Right lobe of liver (tissue), 6 donors: ENCODE measurements at regions not wholly inside any gene's neighbourhood (a gene's known extent, or its start where the extent isn't known, plus 50 kb on each side); places are given as distances from the start of the nearest gene placed in this dataset.

Experiments
- ATAC-seq, 4 donors: fragments of 200-7000 bp; cut with Tn5 transposase; one replicate each; pipeline ENCODE4 v1.9.1; 2020; ENCODE audit warnings: mild to moderate bottlenecking in 4 of 4, moderate library complexity in 4 of 4
- DNase-seq, 3 donors: peaks; one replicate each; pipeline ENCODE4 v3.0.0-alpha.2; 2020
- H3K27ac ChIP-seq, 3 donors: fragments of 200-600 bp; one replicate each; pipeline ENCODE4 v1.8.0; 2022
- H3K27me3 ChIP-seq, 2 donors: fragments of 200-600 bp; one replicate each; pipeline ENCODE4 v1.8.0; 2022
- H3K36me3 ChIP-seq, 4 donors: fragments of 200-600 bp; sonication (generic) in 1 of 4; one replicate each; pipeline versions ENCODE4 v1.5.1 to v1.8.0; 2017 to 2022; ENCODE audit warnings: control low read depth in 1 of 4
- H3K4me1 ChIP-seq, 4 donors: fragments of 200-600 bp; sonication (generic) in 1 of 4; one replicate each; pipeline versions ENCODE4 v1.5.1 to v1.8.0; 2017 to 2022; ENCODE audit warnings: control low read depth in 1 of 4
- H3K4me3 ChIP-seq, 3 donors: fragments of 200-600 bp; one replicate each; pipeline ENCODE4 v1.8.0; 2022
- H3K9me3 ChIP-seq, 4 donors: fragments of 200-600 bp; sonication (generic) in 1 of 4; one replicate each; pipeline versions ENCODE4 v1.5.1 to v1.8.0; 2017 to 2022; ENCODE audit warnings: control low read depth in 1 of 4
- POLR2A ChIP-seq: fragments of 450-650 bp; IDR thresholded peaks from one replicate; pipeline ENCODE4 v1.6.1; 2017; ENCODE audit warnings: antibody characterized with exemption, mild to moderate bottlenecking
- WGBS: methylation state at CpG from one replicate; pipeline ENCODE4 v1.1.6; 2018; ENCODE audit warnings: low coverage, low lambda C conversion rate; ENCODE audit not compliant: insufficient coverage; ENCODE audit errors: missing lambda C conversion rate; 5-methylcytosine and 5-hydroxymethylcytosine counted together
- intact Hi-C, 2 donors: fragments of 100-400 bp; cut with DNase I; formaldehyde crosslinking; loops; one replicate each; pipeline versions ENCODE4 v1.11.2 to v1.14.1; 2022
- TF ChIP-seq, protein P1 (sequence below), 4 donors: fragments of 200-600 bp in 3 of 4; fragments of 450-650 bp in 1 of 4; IDR thresholded peaks; one replicate each; pipeline versions ENCODE4 v1.5.1 to v1.8.0; 2016 to 2022; ENCODE audit warnings: antibody characterized with exemption in 4 of 4, mild to moderate bottlenecking in 2 of 4
- donor health status: DM: no; HTN: yes; CAD: no.
- donor health status: DM: no; HTN: no; CAD: no.
- donor health status: DM: no; HTN: no; CAD: no.
- donor health status: DM: no; HTN: yes; CAD: no.
- donor health status: DM: no; HTN: yes; CAD: no.

DNA sequence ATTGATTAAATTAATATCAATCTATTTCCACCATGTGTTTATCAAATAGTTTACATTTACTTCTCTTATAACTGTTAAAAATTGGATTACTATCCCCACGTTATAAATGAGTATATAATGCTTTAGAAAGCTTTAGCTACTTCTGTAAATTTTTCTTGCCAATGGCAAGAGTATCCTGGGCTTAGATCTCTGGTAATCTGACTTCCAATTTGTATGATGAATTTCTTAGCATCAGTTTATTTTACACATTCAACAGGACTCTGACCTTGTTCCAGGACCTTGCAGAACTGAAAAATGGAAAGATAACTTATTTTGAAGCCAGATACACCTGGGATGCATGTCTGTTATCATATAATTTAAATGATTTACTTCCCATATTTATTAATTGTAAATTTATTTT is 2759.4 kb downstream of the PCDH9 start:
- no peak overlapping the region for H3K4me3 ChIP-seq
- H3K27me3 ChIP-seq = no peaks in the 10 kb centered on the region
- TF ChIP-seq, protein P1, sequence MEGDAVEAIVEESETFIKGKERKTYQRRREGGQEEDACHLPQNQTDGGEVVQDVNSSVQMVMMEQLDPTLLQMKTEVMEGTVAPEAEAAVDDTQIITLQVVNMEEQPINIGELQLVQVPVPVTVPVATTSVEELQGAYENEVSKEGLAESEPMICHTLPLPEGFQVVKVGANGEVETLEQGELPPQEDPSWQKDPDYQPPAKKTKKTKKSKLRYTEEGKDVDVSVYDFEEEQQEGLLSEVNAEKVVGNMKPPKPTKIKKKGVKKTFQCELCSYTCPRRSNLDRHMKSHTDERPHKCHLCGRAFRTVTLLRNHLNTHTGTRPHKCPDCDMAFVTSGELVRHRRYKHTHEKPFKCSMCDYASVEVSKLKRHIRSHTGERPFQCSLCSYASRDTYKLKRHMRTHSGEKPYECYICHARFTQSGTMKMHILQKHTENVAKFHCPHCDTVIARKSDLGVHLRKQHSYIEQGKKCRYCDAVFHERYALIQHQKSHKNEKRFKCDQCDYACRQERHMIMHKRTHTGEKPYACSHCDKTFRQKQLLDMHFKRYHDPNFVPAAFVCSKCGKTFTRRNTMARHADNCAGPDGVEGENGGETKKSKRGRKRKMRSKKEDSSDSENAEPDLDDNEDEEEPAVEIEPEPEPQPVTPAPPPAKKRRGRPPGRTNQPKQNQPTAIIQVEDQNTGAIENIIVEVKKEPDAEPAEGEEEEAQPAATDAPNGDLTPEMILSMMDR (IDR thresholded peaks at IDR 0.05) = no peak
- TF ChIP-seq POLR2A = no peak
- H3K36me3 ChIP-seq = no peaks in the 10 kb centered on the region
- H3K4me1 ChIP-seq = no peaks in the 10 kb centered on the region
- no peak for ATAC-seq
- no peak for DNase-seq
- no peak overlapping the region for H3K27ac ChIP-seq
- WGBS = 19% methylated on average over 1 of the region's 1 CpG
- H3K9me3 ChIP-seq = no peaks in the 10 kb centered on the region
- intact Hi-C loops = no loop called here

DNA sequence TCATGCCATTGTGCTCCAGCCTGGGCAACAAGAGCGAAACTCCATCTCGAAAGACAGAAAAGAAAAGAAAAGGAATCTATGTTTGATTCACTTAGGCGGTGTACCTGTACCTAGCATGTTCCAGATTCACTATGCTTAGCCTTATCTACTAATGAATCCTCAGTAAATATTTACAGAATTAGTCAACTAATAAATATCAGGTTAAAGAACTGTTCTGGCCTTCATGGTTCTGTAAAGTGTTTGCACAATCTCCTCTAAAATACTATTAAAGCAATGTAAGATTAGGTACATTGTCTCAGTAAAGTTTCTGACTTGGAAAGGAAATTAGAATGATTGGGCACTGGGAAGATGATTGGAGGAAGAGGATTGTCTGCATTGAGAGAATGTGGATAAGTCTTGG is 2770.4 kb downstream of the PCDH9 start:
- H3K4me1 ChIP-seq = no peaks in the 10 kb centered on the region
- intact Hi-C loops = no loop called here
- no peak overlapping the region for H3K27ac ChIP-seq
- no peaks in the 10 kb centered on the region for H3K27me3 ChIP-seq
- no peaks in the 10 kb centered on the region for H3K9me3 ChIP-seq
- DNase-seq (no peak), ATAC-seq (no peak)
- no peak for TF ChIP-seq POLR2A
- TF ChIP-seq, protein P1 (IDR thresholded peaks at IDR 0.05) = no peak
- H3K36me3 ChIP-seq = no peaks in the 10 kb centered on the region
- WGBS = 59% methylated on average over 3 of the region's 3 CpGs
- H3K4me3 ChIP-seq = no peak overlapping the region

DNA sequence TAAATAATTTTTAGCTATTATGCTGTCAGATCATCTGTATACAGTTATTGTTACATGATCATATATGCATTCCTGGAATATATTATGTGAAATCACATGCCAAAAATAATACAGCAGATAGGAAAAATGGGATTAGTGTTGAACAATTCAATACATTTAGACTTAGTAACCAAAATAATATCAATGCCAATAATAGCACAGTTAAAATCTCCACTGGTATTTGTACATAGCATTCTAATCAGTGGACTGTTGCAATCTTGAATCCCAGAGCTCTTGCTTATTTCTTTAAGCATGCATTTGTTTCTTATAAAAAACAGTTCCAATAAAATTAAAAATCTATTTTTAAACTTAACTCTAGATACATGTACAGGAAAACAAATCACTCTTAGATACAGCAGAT is 2772.2 kb downstream of the PCDH9 start:
- H3K4me3 ChIP-seq = no peak overlapping the region
- ATAC-seq (no peak), DNase-seq (no peak)
- H3K27me3 ChIP-seq = no peaks in the 10 kb centered on the region
- no peaks in the 10 kb centered on the region for H3K36me3 ChIP-seq
- no peaks in the 10 kb centered on the region for H3K4me1 ChIP-seq
- H3K27ac ChIP-seq = no peak overlapping the region
- TF ChIP-seq, protein P1 (IDR thresholded peaks at IDR 0.05) = no peak
- TF ChIP-seq POLR2A = no peak
- H3K9me3 ChIP-seq = no peaks in the 10 kb centered on the region
- intact Hi-C loops = no loop called here

DNA sequence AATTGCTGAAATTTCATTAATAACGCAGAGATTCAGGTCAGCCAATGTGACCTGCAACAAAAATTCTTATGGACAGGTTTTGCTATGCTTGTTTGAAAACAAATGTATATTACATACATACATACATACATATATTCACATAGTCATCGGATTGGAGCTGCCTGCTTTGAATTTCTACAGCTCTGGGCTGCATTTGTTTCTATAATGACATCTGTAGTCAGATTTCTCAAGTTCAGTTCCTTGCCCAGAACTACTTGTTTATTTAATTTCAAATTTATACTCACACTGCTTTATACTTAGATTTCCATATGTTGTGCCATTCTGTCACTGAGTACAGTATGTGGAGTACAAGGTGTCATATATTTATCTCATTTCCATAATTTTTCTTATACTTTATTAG is 2775.0 kb downstream of the PCDH9 start:
- intact Hi-C loops = no loop called here
- no peaks in the 10 kb centered on the region for H3K36me3 ChIP-seq
- H3K4me3 ChIP-seq = no peak overlapping the region
- no peaks in the 10 kb centered on the region for H3K9me3 ChIP-seq
- ATAC-seq = no peak
- TF ChIP-seq POLR2A = no peak
- TF ChIP-seq, protein P1 (IDR thresholded peaks at IDR 0.05) = no peak
- 30% methylated on average over 2 of the region's 2 CpGs for WGBS
- H3K27me3 ChIP-seq = no peaks in the 10 kb centered on the region
- no peak overlapping the region for H3K27ac ChIP-seq
- H3K4me1 ChIP-seq = no peaks in the 10 kb centered on the region
- DNase-seq = no peak

DNA sequence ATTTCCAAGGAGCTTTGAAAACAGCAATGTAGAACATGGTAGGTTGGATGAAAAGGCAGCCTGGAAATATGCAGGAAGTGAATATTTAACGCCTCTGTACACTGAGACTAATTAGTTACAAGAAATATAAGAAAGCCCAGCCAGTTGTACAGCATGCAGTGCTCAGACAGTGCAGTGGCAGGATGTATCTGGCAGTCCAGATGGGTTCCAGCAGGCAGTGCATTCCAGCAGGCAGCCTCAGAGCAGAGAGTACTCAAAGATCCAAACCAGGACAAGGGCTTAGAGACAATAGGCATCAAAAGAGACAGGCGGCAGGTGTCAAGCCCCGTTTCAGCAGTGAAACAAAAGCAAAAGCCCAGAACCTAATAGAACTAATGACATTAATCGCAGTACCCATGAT is 2776.3 kb downstream of the PCDH9 start:
- H3K36me3 ChIP-seq = no peaks in the 10 kb centered on the region
- H3K27me3 ChIP-seq = no peaks in the 10 kb centered on the region
- no peaks in the 10 kb centered on the region for H3K4me1 ChIP-seq
- no peak overlapping the region for H3K27ac ChIP-seq
- 46% methylated on average over 2 of the region's 4 CpGs for WGBS
- H3K4me3 ChIP-seq = no peak overlapping the region
- no peaks in the 10 kb centered on the region for H3K9me3 ChIP-seq
- intact Hi-C loops = no loop called here
- DNase-seq (no peak), ATAC-seq (no peak)
- TF ChIP-seq, protein P1 (IDR thresholded peaks at IDR 0.05) = no peak
- no peak for TF ChIP-seq POLR2A
